Naive thymus-derived CD4-positive, alpha-beta T cell (primary cell): ENCODE measurements at regions not wholly inside any gene's neighbourhood (a gene's known extent, or its start where the extent isn't known, plus 50 kb on each side); places are given as distances from the start of the nearest gene placed in this dataset.
"Not testable (repeated sequence)": the region's sequence is repeated elsewhere in the genome, so short reads cannot be mapped to it uniquely, and the experiment has no call there.

ENCODE experiments used
- ATAC-seq: fragments of 150-1000 bp; cut with Tn5 transposase; 2 replicates; pipeline ENCODE4 v1.10.0; 2021; ENCODE audit warnings: mild to moderate bottlenecking, moderate library complexity
- CTCF ChIA-PET: fragments of 350-600 bp; sonication (Branson Sonifier 250); formaldehyde crosslinking; loops from one replicate; lab custom pipeline; 2021; ENCODE audit warnings: antibody characterized with exemption; lab: Charles Lee
- POLR2A ChIA-PET: fragments of 350-600 bp; sonication (Branson Sonifier 250); formaldehyde crosslinking; loops from one replicate; lab custom pipeline; 2021; ENCODE audit warnings: antibody characterized with exemption, inconsistent platforms; lab: Charles Lee
- DNase-seq, 9 donors: peaks; one replicate each; pipeline versions ENCODE4 v3.0.0 to v3.0.0-alpha.2; 2020 to 2022; ENCODE audit warnings: mixed read lengths in 1 of 9
- H3K27ac ChIP-seq: one replicate; pipeline ENCODE4 v1.7.0; 2013; ENCODE audit warnings: mild to moderate bottlenecking, low read depth, low read length, moderate library complexity
- H3K27me3 ChIP-seq, 2 donors: one replicate each; pipeline ENCODE4 v1.7.0; 2013; ENCODE audit warnings: low read length in 2 of 2, mild to moderate bottlenecking in 2 of 2, moderate library complexity in 2 of 2; ENCODE audit not compliant: control insufficient read depth in 2 of 2, insufficient read depth in 2 of 2
- H3K36me3 ChIP-seq, 3 experiments: 1 replicate in 2 of 3; 2 replicates in 1 of 3; pipeline ENCODE4 v1.7.0; 2013; ENCODE audit warnings: low read length in 3 of 3, mild to moderate bottlenecking in 3 of 3, moderate library complexity in 1 of 3; ENCODE audit not compliant: insufficient read depth in 3 of 3, control insufficient read depth in 2 of 3
- H3K4me1 ChIP-seq, 2 donors: one replicate each; pipeline ENCODE4 v1.7.0; 2013; ENCODE audit warnings: low read length in 2 of 2, mild to moderate bottlenecking in 2 of 2, moderate library complexity in 1 of 2; ENCODE audit not compliant: control insufficient read depth in 2 of 2, insufficient read depth in 2 of 2
- H3K4me3 ChIP-seq: 2 replicates; pipeline ENCODE4 v1.7.0; 2013; ENCODE audit warnings: mild to moderate bottlenecking, low read length
- H3K9me3 ChIP-seq, 3 experiments: 1 replicate in 2 of 3; 2 replicates in 1 of 3; pipeline ENCODE4 v1.7.0; 2013; ENCODE audit warnings: low read length in 3 of 3; ENCODE audit not compliant: control insufficient read depth in 2 of 3
- H3K27ac Mint-ChIP-seq, 9 donors: one replicate each; pipeline ENCODE4 v1.8.0; 2020 to 2022; ENCODE audit warnings: mixed read lengths in 9 of 9, mild to moderate bottlenecking in 8 of 9, moderate library complexity in 5 of 9, inconsistent platforms in 2 of 9
- H3K27me3 Mint-ChIP-seq, 5 donors: one replicate each; pipeline ENCODE4 v1.8.0; 2021 to 2022; ENCODE audit warnings: mixed read lengths in 5 of 5, mild to moderate bottlenecking in 1 of 5
- H3K36me3 Mint-ChIP-seq, 5 donors: one replicate each; pipeline ENCODE4 v1.8.0; 2020 to 2022; ENCODE audit warnings: mixed read lengths in 5 of 5, mild to moderate bottlenecking in 3 of 5, inconsistent platforms in 1 of 5
- H3K4me1 Mint-ChIP-seq, 7 donors: one replicate each; pipeline ENCODE4 v1.8.0; 2020 to 2022; ENCODE audit warnings: mixed read lengths in 7 of 7, mild to moderate bottlenecking in 3 of 7, inconsistent platforms in 1 of 7
- H3K4me3 Mint-ChIP-seq, 10 donors: one replicate each; pipeline ENCODE4 v1.8.0; 2020 to 2022; ENCODE audit warnings: mild to moderate bottlenecking in 10 of 10, mixed read lengths in 10 of 10, moderate library complexity in 6 of 10, inconsistent platforms in 2 of 10
- H3K9me3 Mint-ChIP-seq, 11 donors: one replicate each; pipeline ENCODE4 v1.8.0; 2020 to 2022; ENCODE audit warnings: mixed read lengths in 11 of 11, mild to moderate bottlenecking in 4 of 11, inconsistent platforms in 1 of 11, moderate library complexity in 1 of 11
- intact Hi-C, 2 donors: fragments of 100-400 bp; cut with micrococcal nuclease; formaldehyde crosslinking; loops; one replicate each; pipeline ENCODE4 v1.15.1; 2023

GRCh38 chr3:65252914-65253313 lies 565.1 kb upstream of the ADAMTS9 start:
- H3K9me3 ChIP-seq, ATAC-seq: not testable (repeated sequence)

GRCh38 chr3:65252266-65252665 lies 564.5 kb upstream of the ADAMTS9 start:
- CTCF ChIA-PET: no interaction called here
- no peaks in the 10 kb centered on the region for H3K27me3 Mint-ChIP-seq
- peaks cover 2 to 23% (median 12%) of the 10 kb centered on the region in 11 donors for H3K9me3 Mint-ChIP-seq
- Histone ChIP-seq H3K36me3 (no peaks in the 10 kb centered on the region), H3K9me3 (no peaks in the 10 kb centered on the region), H3K27ac (no peak overlapping the region), H3K4me3 (no peak overlapping the region), H3K27me3 (no peaks in the 10 kb centered on the region), H3K4me1 (no peaks in the 10 kb centered on the region)
- POLR2A ChIA-PET: no interaction called here
- no peaks in the 10 kb centered on the region for H3K36me3 Mint-ChIP-seq
- no peak overlapping the region for H3K27ac Mint-ChIP-seq
- no peak overlapping the region for H3K4me3 Mint-ChIP-seq
- ATAC-seq: no peak
- intact Hi-C loops: no loop called here
- H3K4me1 Mint-ChIP-seq: no peaks in the 10 kb centered on the region
- DNase-seq: no peak

More at GRCh38 chr3:65252914-65253313, 565.1 kb upstream of the ADAMTS9 start:
- H3K36me3 Mint-ChIP-seq, H3K4me3 Mint-ChIP-seq, intact Hi-C loops, H3K36me3 ChIP-seq, H3K27ac ChIP-seq, POLR2A ChIA-PET, H3K4me1 Mint-ChIP-seq, H3K27me3 Mint-ChIP-seq, H3K27ac Mint-ChIP-seq, H3K4me3 ChIP-seq, H3K4me1 ChIP-seq, DNase-seq, CTCF ChIA-PET, H3K27me3 ChIP-seq: not testable (repeated sequence)
- H3K9me3 Mint-ChIP-seq: peaks cover 2 to 23% (median 10%) of the 10 kb centered on the region in 11 donors

- H3K27ac ChIP-seq: no peak overlapping the region
- ATAC-seq (no peak), DNase-seq (no peak)
- Mint-ChIP-seq H3K4me1 (no peaks in the 10 kb centered on the region), H3K27me3 (no peaks in the 10 kb centered on the region), H3K4me3 (no peak overlapping the region), H3K9me3 (peaks cover 2 to 23% (median 10%) of the 10 kb centered on the region in 11 donors), H3K36me3 (no peaks in the 10 kb centered on the region), H3K27ac (no peak overlapping the region)
- H3K9me3 ChIP-seq: no peaks in the 10 kb centered on the region
- no peaks in the 10 kb centered on the region for H3K27me3 ChIP-seq
- no peak overlapping the region for H3K4me3 ChIP-seq
- ChIA-PET CTCF (no interaction called here), POLR2A (no interaction called here)
- no peaks in the 10 kb centered on the region for H3K36me3 ChIP-seq
- intact Hi-C loops: no loop called here
- no peaks in the 10 kb centered on the region for H3K4me1 ChIP-seq
Observed at GRCh38 chr3:65251375-65251774, 563.6 kb upstream of the ADAMTS9 start.

- ChIA-PET CTCF (no interaction called here), POLR2A (no interaction called here)
- H3K9me3 Mint-ChIP-seq: peaks cover 0 to 18% (median 6%) of the 10 kb centered on the region in 11 donors
- H3K36me3 ChIP-seq: no peaks in the 10 kb centered on the region
- ATAC-seq (no peak), DNase-seq (no peak)
- H3K4me3 Mint-ChIP-seq: no peak overlapping the region
- no peaks in the 10 kb centered on the region for H3K4me1 Mint-ChIP-seq
- no peaks in the 10 kb centered on the region for H3K36me3 Mint-ChIP-seq
- no peaks in the 10 kb centered on the region for H3K4me1 ChIP-seq
- H3K9me3 ChIP-seq: no peaks in the 10 kb centered on the region
- H3K27ac ChIP-seq: no peak overlapping the region
- H3K27me3 ChIP-seq: no peaks in the 10 kb centered on the region
- intact Hi-C loops: no loop called here
- no peak overlapping the region for H3K27ac Mint-ChIP-seq
- no peak overlapping the region for H3K4me3 ChIP-seq
- no peaks in the 10 kb centered on the region for H3K27me3 Mint-ChIP-seq
Observed at GRCh38 chr3:65246561-65246960, 558.8 kb upstream of the ADAMTS9 start.

- H3K9me3 Mint-ChIP-seq: peaks cover 0 to 20% (median 4%) of the 10 kb centered on the region in 11 donors
- ATAC-seq: no peak
- no peaks in the 10 kb centered on the region for H3K27me3 Mint-ChIP-seq
- no peaks in the 10 kb centered on the region for H3K4me1 Mint-ChIP-seq
- no peak overlapping the region for H3K4me3 ChIP-seq
- ChIA-PET POLR2A (no interaction called here), CTCF (no interaction called here)
- H3K27me3 ChIP-seq: no peaks in the 10 kb centered on the region
- H3K27ac Mint-ChIP-seq: no peak overlapping the region
- DNase-seq: no peak
- H3K36me3 ChIP-seq: no peaks in the 10 kb centered on the region
- intact Hi-C loops: no loop called here
- no peaks in the 10 kb centered on the region for H3K36me3 Mint-ChIP-seq
- no peak overlapping the region for H3K4me3 Mint-ChIP-seq
- H3K9me3 ChIP-seq: no peaks in the 10 kb centered on the region
- H3K4me1 ChIP-seq: no peaks in the 10 kb centered on the region
- H3K27ac ChIP-seq: no peak overlapping the region
Observed at GRCh38 chr3:65245133-65246063, 557.6 kb upstream of the ADAMTS9 start.

GRCh38 chr3:65240366-65240765 lies 552.6 kb upstream of the ADAMTS9 start:
- DNase-seq: no peak
- peaks cover 0 to 21% (median 9%) of the 10 kb centered on the region in 11 donors for H3K9me3 Mint-ChIP-seq
- Histone ChIP-seq H3K36me3 (no peaks in the 10 kb centered on the region), H3K9me3 (no peaks in the 10 kb centered on the region), H3K27me3 (no peaks in the 10 kb centered on the region), H3K27ac (no peak overlapping the region), H3K4me1 (no peaks in the 10 kb centered on the region), H3K4me3 (no peak overlapping the region)
- no peak overlapping the region for H3K4me3 Mint-ChIP-seq
- ChIA-PET CTCF (no interaction called here), POLR2A (no interaction called here)
- no peak overlapping the region for H3K27ac Mint-ChIP-seq
- no peaks in the 10 kb centered on the region for H3K27me3 Mint-ChIP-seq
- ATAC-seq: no peak
- H3K36me3 Mint-ChIP-seq: peaks cover 0 to 3% (median 0%) of the 10 kb centered on the region in 5 donors
- intact Hi-C loops: no loop called here
- no peaks in the 10 kb centered on the region for H3K4me1 Mint-ChIP-seq

- H3K4me3 ChIP-seq: no peak overlapping the region
- DNase-seq (no peak), ATAC-seq (no peak)
- H3K27ac ChIP-seq: no peak overlapping the region
- H3K9me3 ChIP-seq: no peaks in the 10 kb centered on the region
- no peaks in the 10 kb centered on the region for H3K36me3 ChIP-seq
- Mint-ChIP-seq H3K27me3 (no peaks in the 10 kb centered on the region), H3K27ac (no peak overlapping the region), H3K4me1 (no peaks in the 10 kb centered on the region), H3K9me3 (peaks cover 0 to 21% (median 9%) of the 10 kb centered on the region in 11 donors), H3K4me3 (no peak overlapping the region), H3K36me3 (peaks cover 0 to 3% (median 0%) of the 10 kb centered on the region in 5 donors)
- POLR2A ChIA-PET: no interaction called here
- no peaks in the 10 kb centered on the region for H3K27me3 ChIP-seq
- CTCF ChIA-PET: no interaction called here
- intact Hi-C loops: no loop called here
- H3K4me1 ChIP-seq: no peaks in the 10 kb centered on the region
Observed at GRCh38 chr3:65238652-65239051, 550.9 kb upstream of the ADAMTS9 start.
